GM12892 (cell line): ENCODE measurements at regions not wholly inside any gene's neighbourhood (a gene's known extent, or its start where the extent isn't known, plus 50 kb on each side); places are given as distances from the start of the nearest gene placed in this dataset.

Source experiments
- POLR2A ChIP-seq: IDR thresholded peaks from 2 replicates; pipeline ENCODE4 v1.6.1; 2011; ENCODE audit warnings: low read depth, low read length, control low read depth
- POLR2AphosphoS5 ChIP-seq: IDR thresholded peaks from 2 replicates; pipeline ENCODE4 v1.6.1; 2011; ENCODE audit warnings: low read depth, low read length, control low read depth

- TF ChIP-seq POLR2AphosphoS5 (no peak), POLR2A (no peak)
Observed at GRCh38 chr2:129793431-129793902, 186.0 kb upstream of the RAB6C start.
